ENCODE measurements at regions not wholly inside any gene's neighbourhood (a gene's known extent, or its start where the extent isn't known, plus 50 kb on each side); places are given as distances from the start of the nearest gene placed in this dataset.

DNA sequence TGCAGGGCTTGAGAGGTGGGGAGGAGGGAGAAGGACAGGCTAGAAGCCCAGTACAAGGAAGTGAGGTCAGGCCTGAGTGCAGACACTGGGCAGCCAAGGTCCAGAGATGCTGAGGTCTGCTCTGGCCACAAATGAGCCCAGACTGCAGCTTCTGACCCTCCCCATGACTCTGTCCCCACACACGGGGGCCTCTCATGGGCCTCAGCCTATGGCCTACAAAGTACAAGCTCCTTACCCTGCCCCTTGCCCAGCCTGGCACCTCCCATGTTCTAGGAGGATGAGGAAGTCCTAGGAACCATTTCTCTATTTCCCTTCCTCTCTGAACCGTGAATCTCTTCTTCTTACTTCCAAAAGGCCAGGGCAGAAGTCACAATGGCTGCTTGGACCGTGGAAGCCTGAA lies 193.8 kb downstream of the ANKRD30B start:
- Histone ChIP-seq H3F3A (ENCODE audit: insufficient read depth) (no peaks in the 10 kb centered on the region), H4K20me1 (ENCODE audit: low read depth, low read length) (no peaks in the 10 kb centered on the region), H3K4me3 (ENCODE audit: insufficient read depth, low read length, poor library complexity, severe bottlenecking) (no peak overlapping the region), H3K79me2 (ENCODE audit: insufficient read depth, low read length) (no peaks in the 10 kb centered on the region), H3K9me3 (ENCODE audit: insufficient read depth, low read length) (no peaks in the 10 kb centered on the region), H2AFZ (ENCODE audit: low read depth, low read length, severe bottlenecking) (no peak overlapping the region), H3K36me3 (ENCODE audit: low read length) (no peaks in the 10 kb centered on the region), H3K27ac (ENCODE audit: low read depth, low read length) (no peak overlapping the region), H3K9ac (ENCODE audit: low read length) (no peak overlapping the region), H3K4me2 (ENCODE audit: low read depth, low read length, poor library complexity, severe bottlenecking) (no peak overlapping the region), H3K9me2 (replicated peaks; ENCODE audit: insufficient read depth, low read length) (no peaks in the 10 kb centered on the region), H3K27me3 (ENCODE audit: low read length) (no peaks in the 10 kb centered on the region)
- TF ChIP-seq EZH2phosphoT487 (conservative IDR thresholded peaks at IDR 0.05; ENCODE audit: low read length): no peak
- TF ChIP-seq, protein P1, sequence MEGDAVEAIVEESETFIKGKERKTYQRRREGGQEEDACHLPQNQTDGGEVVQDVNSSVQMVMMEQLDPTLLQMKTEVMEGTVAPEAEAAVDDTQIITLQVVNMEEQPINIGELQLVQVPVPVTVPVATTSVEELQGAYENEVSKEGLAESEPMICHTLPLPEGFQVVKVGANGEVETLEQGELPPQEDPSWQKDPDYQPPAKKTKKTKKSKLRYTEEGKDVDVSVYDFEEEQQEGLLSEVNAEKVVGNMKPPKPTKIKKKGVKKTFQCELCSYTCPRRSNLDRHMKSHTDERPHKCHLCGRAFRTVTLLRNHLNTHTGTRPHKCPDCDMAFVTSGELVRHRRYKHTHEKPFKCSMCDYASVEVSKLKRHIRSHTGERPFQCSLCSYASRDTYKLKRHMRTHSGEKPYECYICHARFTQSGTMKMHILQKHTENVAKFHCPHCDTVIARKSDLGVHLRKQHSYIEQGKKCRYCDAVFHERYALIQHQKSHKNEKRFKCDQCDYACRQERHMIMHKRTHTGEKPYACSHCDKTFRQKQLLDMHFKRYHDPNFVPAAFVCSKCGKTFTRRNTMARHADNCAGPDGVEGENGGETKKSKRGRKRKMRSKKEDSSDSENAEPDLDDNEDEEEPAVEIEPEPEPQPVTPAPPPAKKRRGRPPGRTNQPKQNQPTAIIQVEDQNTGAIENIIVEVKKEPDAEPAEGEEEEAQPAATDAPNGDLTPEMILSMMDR (IDR thresholded peaks at IDR 0.05; ENCODE audit: insufficient read depth, low read length, poor library complexity, severe bottlenecking): no peak

DNA sequence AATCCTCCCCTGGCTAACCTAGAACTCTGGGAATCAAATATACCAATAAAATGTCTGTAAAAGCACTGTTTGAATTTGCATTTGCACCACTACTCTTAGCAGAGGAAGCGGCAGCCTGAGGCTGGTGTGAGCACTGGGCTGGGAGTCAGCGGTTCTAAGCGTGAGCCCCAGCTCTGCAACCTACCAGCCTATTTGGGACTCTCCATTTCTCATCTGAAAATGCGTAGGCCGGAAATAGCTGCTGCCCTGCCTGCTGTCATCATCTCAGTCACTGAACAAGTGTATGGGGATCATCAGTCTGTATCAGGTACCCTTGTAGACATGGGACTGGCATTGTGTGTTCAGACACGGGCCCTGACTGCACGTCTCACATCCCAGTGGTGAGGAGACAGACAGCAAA lies 194.3 kb downstream of the ANKRD30B start:
- Histone ChIP-seq H3K36me3 (ENCODE audit: low read length) (no peaks in the 10 kb centered on the region), H3K27ac (ENCODE audit: low read depth, low read length) (no peak overlapping the region), H3K27me3 (ENCODE audit: low read length) (no peaks in the 10 kb centered on the region), H3K9me2 (replicated peaks; ENCODE audit: insufficient read depth, low read length) (no peaks in the 10 kb centered on the region), H4K20me1 (ENCODE audit: low read depth, low read length) (no peaks in the 10 kb centered on the region), H3K4me2 (ENCODE audit: low read depth, low read length, poor library complexity, severe bottlenecking) (no peak overlapping the region), H2AFZ (ENCODE audit: low read depth, low read length, severe bottlenecking) (no peak overlapping the region), H3K9ac (ENCODE audit: low read length) (no peak overlapping the region), H3K4me3 (ENCODE audit: insufficient read depth, low read length, poor library complexity, severe bottlenecking) (no peak overlapping the region), H3F3A (ENCODE audit: insufficient read depth) (no peaks in the 10 kb centered on the region), H3K9me3 (ENCODE audit: insufficient read depth, low read length) (no peaks in the 10 kb centered on the region), H3K79me2 (ENCODE audit: insufficient read depth, low read length) (no peaks in the 10 kb centered on the region)
- no peak for TF ChIP-seq EZH2phosphoT487 (conservative IDR thresholded peaks at IDR 0.05; ENCODE audit: low read length)
- TF ChIP-seq, protein P1 (IDR thresholded peaks at IDR 0.05; ENCODE audit: insufficient read depth, low read length, poor library complexity, severe bottlenecking): no peak

DNA sequence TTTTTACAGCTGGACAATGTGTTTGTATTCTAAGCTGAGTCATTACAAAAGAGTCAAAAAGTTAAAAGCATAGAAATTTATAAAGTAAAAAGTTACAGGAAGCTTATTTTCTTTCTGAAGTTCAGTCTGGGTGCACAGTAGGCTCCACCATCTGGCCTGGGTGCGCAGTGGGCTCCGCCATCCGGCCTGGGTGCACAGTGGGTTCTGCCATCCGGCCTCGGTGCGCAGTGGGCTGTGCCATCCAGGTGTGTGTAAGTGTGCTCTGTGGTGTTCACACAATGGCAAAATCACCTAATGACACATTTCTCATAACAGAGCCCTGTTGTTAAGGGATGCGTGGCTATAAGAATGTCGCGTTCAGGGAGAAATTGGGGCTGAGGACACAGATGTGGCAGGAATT lies 195.5 kb downstream of the ANKRD30B start:
- no peaks in the 10 kb centered on the region for H4K20me1 ChIP-seq (ENCODE audit: low read depth, low read length)
- H3K9ac ChIP-seq (ENCODE audit: low read length): no peak overlapping the region
- H3K27ac ChIP-seq (ENCODE audit: low read depth, low read length): no peak overlapping the region
- H3K9me2 ChIP-seq (replicated peaks; ENCODE audit: insufficient read depth, low read length): no peaks in the 10 kb centered on the region
- no peak overlapping the region for H3K4me2 ChIP-seq (ENCODE audit: low read depth, low read length, poor library complexity, severe bottlenecking)
- H3K27me3 ChIP-seq (ENCODE audit: low read length): no peaks in the 10 kb centered on the region
- no peaks in the 10 kb centered on the region for H3F3A ChIP-seq (ENCODE audit: insufficient read depth)
- no peak for TF ChIP-seq EZH2phosphoT487 (conservative IDR thresholded peaks at IDR 0.05; ENCODE audit: low read length)
- TF ChIP-seq, protein P1 (IDR thresholded peaks at IDR 0.05; ENCODE audit: insufficient read depth, low read length, poor library complexity, severe bottlenecking): no peak
- H3K36me3 ChIP-seq (ENCODE audit: low read length): no peaks in the 10 kb centered on the region
- H3K79me2 ChIP-seq (ENCODE audit: insufficient read depth, low read length): no peaks in the 10 kb centered on the region
- no peaks in the 10 kb centered on the region for H3K9me3 ChIP-seq (ENCODE audit: insufficient read depth, low read length)
- no peak overlapping the region for H3K4me3 ChIP-seq (ENCODE audit: insufficient read depth, low read length, poor library complexity, severe bottlenecking)
- no peak overlapping the region for H2AFZ ChIP-seq (ENCODE audit: low read depth, low read length, severe bottlenecking)
